ENCODE measurements at regions not wholly inside any gene's neighbourhood (a gene's known extent, or its start where the extent isn't known, plus 50 kb on each side); places are given as distances from the start of the nearest gene placed in this dataset.

DNA sequence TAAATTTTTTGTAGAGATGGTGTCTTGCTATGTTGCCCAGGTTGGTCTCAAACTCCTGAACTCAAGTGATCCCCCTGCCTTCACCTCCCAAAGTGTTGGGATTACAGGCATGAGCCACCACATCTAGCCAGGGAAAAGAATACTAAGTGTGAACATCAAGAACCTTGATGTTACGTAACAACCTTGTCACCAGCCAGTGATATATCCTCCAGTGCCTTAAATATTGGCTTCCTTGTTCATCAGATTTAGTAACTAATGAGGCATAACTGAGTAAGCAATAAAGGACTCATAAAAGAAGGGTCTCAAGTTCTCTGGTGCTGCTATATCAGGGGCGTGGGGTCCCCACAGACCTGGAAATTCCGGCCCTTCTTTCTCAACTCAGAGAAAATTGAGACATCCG, 60.5 kb upstream of the ENPEP start:
- TF ChIP-seq, protein P1, sequence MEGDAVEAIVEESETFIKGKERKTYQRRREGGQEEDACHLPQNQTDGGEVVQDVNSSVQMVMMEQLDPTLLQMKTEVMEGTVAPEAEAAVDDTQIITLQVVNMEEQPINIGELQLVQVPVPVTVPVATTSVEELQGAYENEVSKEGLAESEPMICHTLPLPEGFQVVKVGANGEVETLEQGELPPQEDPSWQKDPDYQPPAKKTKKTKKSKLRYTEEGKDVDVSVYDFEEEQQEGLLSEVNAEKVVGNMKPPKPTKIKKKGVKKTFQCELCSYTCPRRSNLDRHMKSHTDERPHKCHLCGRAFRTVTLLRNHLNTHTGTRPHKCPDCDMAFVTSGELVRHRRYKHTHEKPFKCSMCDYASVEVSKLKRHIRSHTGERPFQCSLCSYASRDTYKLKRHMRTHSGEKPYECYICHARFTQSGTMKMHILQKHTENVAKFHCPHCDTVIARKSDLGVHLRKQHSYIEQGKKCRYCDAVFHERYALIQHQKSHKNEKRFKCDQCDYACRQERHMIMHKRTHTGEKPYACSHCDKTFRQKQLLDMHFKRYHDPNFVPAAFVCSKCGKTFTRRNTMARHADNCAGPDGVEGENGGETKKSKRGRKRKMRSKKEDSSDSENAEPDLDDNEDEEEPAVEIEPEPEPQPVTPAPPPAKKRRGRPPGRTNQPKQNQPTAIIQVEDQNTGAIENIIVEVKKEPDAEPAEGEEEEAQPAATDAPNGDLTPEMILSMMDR (IDR thresholded peaks at IDR 0.05): no peak
- TF ChIP-seq POLR2A (IDR thresholded peaks at IDR 0.05): no peak
